ENCODE measurements at regions not wholly inside any gene's neighbourhood (a gene's known extent, or its start where the extent isn't known, plus 50 kb on each side); places are given as distances from the start of the nearest gene placed in this dataset.

GRCh38 chr20:53718142-53719021, 124.7 kb upstream of the ZNF217 start:
- ChIA-PET CTCF (ENCODE audit: partially characterized antibody) (interaction anchor here (0.9 to 1.4 kb wide), 3 partner anchors 9 to 141 kb away, joined by 3 to 4 read pairs (median 3); no protein-coding TSS in a partner anchor), POLR2A (ENCODE audit: partially characterized antibody) (interaction anchor here (0.7 to 1.2 kb wide), 2 partner anchors 10 to 32 kb away, joined by 3 read pairs; no protein-coding TSS in a partner anchor)
- no peaks in the 10 kb centered on the region for H3K4me1 ChIP-seq (ENCODE audit: insufficient read depth, low read length)
- H3K9me3 ChIP-seq (ENCODE audit: control insufficient read depth in 1 of 2, low read length in 2 of 2), result no peaks in the 10 kb centered on the region
- Mint-ChIP-seq H3K4me1 (peaks cover 5 to 11% (median 7%) of the 10 kb centered on the region in 4 donors), H3K27me3 (no peaks in the 10 kb centered on the region), H3K9me3 (peaks cover 0 to 1% (median 0%) of the 10 kb centered on the region in 8 donors), H3K36me3 (no peaks in the 10 kb centered on the region), H3K27ac (no peak overlapping the region), H3K4me3 (no peak overlapping the region)
- H3K27me3 ChIP-seq (ENCODE audit: insufficient read depth, low read length), result no peaks in the 10 kb centered on the region
- DNase-seq, result no peak
- no peak overlapping the region for H3K27ac ChIP-seq (ENCODE audit: low read depth, low read length)
- no peaks in the 10 kb centered on the region for H3K36me3 ChIP-seq (ENCODE audit: insufficient read depth, low read length)
- H3K4me3 ChIP-seq (ENCODE audit: low read length in 2 of 2), result no peak overlapping the region
- intact Hi-C loops (cut with micrococcal nuclease), result no loop called here

GRCh38 chr20:53716395-53716794, 122.8 kb upstream of the ZNF217 start:
- H3K36me3 ChIP-seq (ENCODE audit: insufficient read depth, low read length), result no peaks in the 10 kb centered on the region
- intact Hi-C loops (cut with micrococcal nuclease), result no loop called here
- DNase-seq, result no peak
- CTCF ChIA-PET (ENCODE audit: partially characterized antibody), result no interaction called here
- H3K4me3 ChIP-seq (ENCODE audit: low read length in 2 of 2), result no peak overlapping the region
- H3K4me3 Mint-ChIP-seq, result no peak overlapping the region
- H3K9me3 ChIP-seq (ENCODE audit: control insufficient read depth in 1 of 2, low read length in 2 of 2), result no peaks in the 10 kb centered on the region
- no peaks in the 10 kb centered on the region for H3K27me3 ChIP-seq (ENCODE audit: insufficient read depth, low read length)
- no peaks in the 10 kb centered on the region for H3K4me1 ChIP-seq (ENCODE audit: insufficient read depth, low read length)
- H3K27ac ChIP-seq (ENCODE audit: low read depth, low read length), result no peak overlapping the region
- POLR2A ChIA-PET (ENCODE audit: partially characterized antibody), result interaction anchor here (1.7 kb wide), 1 partner anchor 10 kb away, joined by 6 read pairs; no protein-coding TSS in a partner anchor
- H3K27ac Mint-ChIP-seq, result no peak overlapping the region
- H3K9me3 Mint-ChIP-seq, result peaks cover 0 to 1% (median 0%) of the 10 kb centered on the region in 8 donors
- peaks cover 5 to 12% (median 6%) of the 10 kb centered on the region in 4 donors for H3K4me1 Mint-ChIP-seq
- H3K36me3 Mint-ChIP-seq, result no peaks in the 10 kb centered on the region
- H3K27me3 Mint-ChIP-seq, result no peaks in the 10 kb centered on the region

GRCh38 chr20:53714524-53714923, 120.9 kb upstream of the ZNF217 start:
- DNase-seq, result no peak
- no peaks in the 10 kb centered on the region for H3K27me3 ChIP-seq (ENCODE audit: insufficient read depth, low read length)
- H3K9me3 Mint-ChIP-seq, result peaks cover 0 to 1% (median 0%) of the 10 kb centered on the region in 8 donors
- intact Hi-C loops (cut with micrococcal nuclease), result no loop called here
- H3K4me3 Mint-ChIP-seq, result no peak overlapping the region
- no peaks in the 10 kb centered on the region for H3K36me3 Mint-ChIP-seq
- peaks cover 2% of the 10 kb centered on the region for H3K4me1 ChIP-seq (ENCODE audit: insufficient read depth, low read length)
- H3K36me3 ChIP-seq (ENCODE audit: insufficient read depth, low read length), result no peaks in the 10 kb centered on the region
- no peaks in the 10 kb centered on the region for H3K9me3 ChIP-seq (ENCODE audit: control insufficient read depth in 1 of 2, low read length in 2 of 2)
- POLR2A ChIA-PET (ENCODE audit: partially characterized antibody), result interaction anchor here (1.1 kb wide), 1 partner anchor 105 kb away, joined by 4 read pairs; no protein-coding TSS in a partner anchor
- no peaks in the 10 kb centered on the region for H3K27me3 Mint-ChIP-seq
- no peak overlapping the region for H3K4me3 ChIP-seq (ENCODE audit: low read length in 2 of 2)
- H3K4me1 Mint-ChIP-seq, result peaks cover 2 to 11% (median 3%) of the 10 kb centered on the region in 4 donors
- H3K27ac ChIP-seq (ENCODE audit: low read depth, low read length), result no peak overlapping the region
- no peak overlapping the region for H3K27ac Mint-ChIP-seq
- CTCF ChIA-PET (ENCODE audit: partially characterized antibody), result no interaction called here

- no peaks in the 10 kb centered on the region for H3K9me3 ChIP-seq (ENCODE audit: control insufficient read depth in 1 of 2, low read length in 2 of 2)
- ChIA-PET CTCF (ENCODE audit: partially characterized antibody) (no interaction called here), POLR2A (ENCODE audit: partially characterized antibody) (interaction anchor here (1.1 kb wide), 1 partner anchor 104 kb away, joined by 4 read pairs; no protein-coding TSS in a partner anchor)
- H3K36me3 Mint-ChIP-seq, result no peaks in the 10 kb centered on the region
- no peaks in the 10 kb centered on the region for H3K27me3 ChIP-seq (ENCODE audit: insufficient read depth, low read length)
- H3K27me3 Mint-ChIP-seq, result no peaks in the 10 kb centered on the region
- no peak overlapping the region for H3K27ac ChIP-seq (ENCODE audit: low read depth, low read length)
- intact Hi-C loops (cut with micrococcal nuclease), result no loop called here
- H3K4me1 Mint-ChIP-seq, result peaks cover 6 to 20% (median 10%) of the 10 kb centered on the region in 4 donors
- peaks cover 11% of the 10 kb centered on the region for H3K4me1 ChIP-seq (ENCODE audit: insufficient read depth, low read length)
- no peak for DNase-seq
- H3K27ac Mint-ChIP-seq, result peak overlapping the region in 1 of 7 donors; percentile 55
- H3K9me3 Mint-ChIP-seq, result peaks cover 0 to 1% (median 0%) of the 10 kb centered on the region in 8 donors
- H3K4me3 Mint-ChIP-seq, result peak overlapping the region in 1 of 8 donors; percentile 63
- H3K36me3 ChIP-seq (ENCODE audit: insufficient read depth, low read length), result no peaks in the 10 kb centered on the region
- H3K4me3 ChIP-seq (ENCODE audit: low read length in 2 of 2), result no peak overlapping the region
These were observed 119.9 kb upstream of the ZNF217 start for GRCh38 chr20:53713328-53714056.

- H3K4me1 Mint-ChIP-seq, result peaks cover 17 to 30% (median 20%) of the 10 kb centered on the region in 4 donors
- Histone ChIP-seq H3K4me3 (ENCODE audit: low read length in 2 of 2) (no peak overlapping the region), H3K9me3 (ENCODE audit: control insufficient read depth in 1 of 2, low read length in 2 of 2) (no peaks in the 10 kb centered on the region), H3K27me3 (ENCODE audit: insufficient read depth, low read length) (no peaks in the 10 kb centered on the region), H3K27ac (ENCODE audit: low read depth, low read length) (no peak overlapping the region), H3K4me1 (ENCODE audit: insufficient read depth, low read length) (peaks cover 22% of the 10 kb centered on the region), H3K36me3 (ENCODE audit: insufficient read depth, low read length) (no peaks in the 10 kb centered on the region)
- POLR2A ChIA-PET (ENCODE audit: partially characterized antibody), result no interaction called here
- no peaks in the 10 kb centered on the region for H3K36me3 Mint-ChIP-seq
- no peak for DNase-seq
- H3K4me3 Mint-ChIP-seq, result no peak overlapping the region
- peaks cover 0 to 1% (median 0%) of the 10 kb centered on the region in 8 donors for H3K9me3 Mint-ChIP-seq
- CTCF ChIA-PET (ENCODE audit: partially characterized antibody), result no interaction called here
- H3K27me3 Mint-ChIP-seq, result no peaks in the 10 kb centered on the region
- no peak overlapping the region for H3K27ac Mint-ChIP-seq
- intact Hi-C loops (cut with micrococcal nuclease), result no loop called here
These were observed 118.8 kb upstream of the ZNF217 start for GRCh38 chr20:53712212-53712977.

GRCh38 chr20:53711333-53712211, 117.9 kb upstream of the ZNF217 start:
- H3K4me1 ChIP-seq (ENCODE audit: insufficient read depth, low read length), result peaks cover 30% of the 10 kb centered on the region
- Mint-ChIP-seq H3K4me3 (no peak overlapping the region), H3K9me3 (peaks cover 0 to 1% (median 0%) of the 10 kb centered on the region in 8 donors), H3K27me3 (no peaks in the 10 kb centered on the region), H3K36me3 (no peaks in the 10 kb centered on the region), H3K4me1 (peaks cover 25 to 39% (median 29%) of the 10 kb centered on the region in 4 donors), H3K27ac (peak overlapping the region in 4 of 7 donors; percentile 29 to 77 (median 42))
- ChIA-PET CTCF (ENCODE audit: partially characterized antibody) (no interaction called here), POLR2A (ENCODE audit: partially characterized antibody) (no interaction called here)
- H3K9me3 ChIP-seq (ENCODE audit: control insufficient read depth in 1 of 2, low read length in 2 of 2), result no peaks in the 10 kb centered on the region
- DNase-seq, result no peak
- H3K27ac ChIP-seq (ENCODE audit: low read depth, low read length), result no peak overlapping the region
- intact Hi-C loops (cut with micrococcal nuclease), result no loop called here
- no peak overlapping the region for H3K4me3 ChIP-seq (ENCODE audit: low read length in 2 of 2)
- H3K27me3 ChIP-seq (ENCODE audit: insufficient read depth, low read length), result no peaks in the 10 kb centered on the region
- H3K36me3 ChIP-seq (ENCODE audit: insufficient read depth, low read length), result no peaks in the 10 kb centered on the region
